ENCODE measurements at regions not wholly inside any gene's neighbourhood (a gene's known extent, or its start where the extent isn't known, plus 50 kb on each side); places are given as distances from the start of the nearest gene placed in this dataset.

DNA sequence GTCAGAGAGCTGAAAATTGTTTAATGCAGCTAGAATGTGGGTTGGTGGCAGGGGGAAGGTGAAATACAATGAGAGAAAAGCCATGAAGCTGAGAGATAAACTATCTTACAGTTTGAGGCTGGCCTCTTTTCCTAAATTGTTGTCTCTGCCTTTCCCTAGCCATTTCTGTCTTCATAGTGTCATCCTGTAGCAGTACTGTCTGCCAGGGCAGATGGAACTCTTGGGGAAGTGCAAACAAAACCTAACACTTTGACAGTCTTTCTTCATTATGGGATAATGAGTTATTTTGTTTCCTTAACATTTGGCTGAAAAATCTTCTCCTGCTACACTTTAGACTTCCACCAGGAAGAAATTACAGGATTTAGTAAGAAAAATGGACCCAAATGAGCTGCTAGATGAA lies 197.8 kb upstream of the ARX start:
- DNase-seq = no peak

DNA sequence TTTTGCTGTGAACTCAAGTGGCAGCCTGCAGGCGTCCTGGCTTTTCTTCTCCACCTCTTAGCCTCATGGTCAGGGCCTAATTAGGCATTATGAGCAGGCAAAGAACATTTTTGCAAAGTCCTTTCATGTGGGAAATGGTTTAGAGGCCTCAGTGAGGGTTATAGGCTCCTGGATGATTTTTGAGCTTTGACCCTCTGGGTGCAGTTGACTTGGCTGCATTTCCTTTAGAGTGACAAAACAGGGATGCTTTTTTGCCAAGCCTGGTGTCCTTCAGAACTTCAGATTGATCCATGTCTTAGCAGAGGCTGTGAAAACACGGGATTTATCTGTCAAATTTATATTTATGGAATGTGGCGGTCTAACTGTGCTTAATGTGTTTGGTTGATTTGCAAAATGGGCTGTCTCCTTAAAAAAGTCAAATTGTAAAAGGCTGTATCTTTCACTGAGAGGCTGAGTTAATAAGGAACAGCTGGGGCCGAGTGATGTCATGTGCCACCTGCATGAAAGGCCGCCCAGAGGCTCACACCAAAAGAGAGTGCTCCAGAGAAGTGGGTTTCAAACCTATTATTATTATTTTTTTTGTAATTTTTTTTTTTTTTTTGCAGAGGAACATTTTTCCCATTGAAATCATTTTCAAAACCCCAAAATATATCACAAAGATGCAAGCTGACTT lies 192.2 kb upstream of the ARX start:
- no peak for DNase-seq

DNA sequence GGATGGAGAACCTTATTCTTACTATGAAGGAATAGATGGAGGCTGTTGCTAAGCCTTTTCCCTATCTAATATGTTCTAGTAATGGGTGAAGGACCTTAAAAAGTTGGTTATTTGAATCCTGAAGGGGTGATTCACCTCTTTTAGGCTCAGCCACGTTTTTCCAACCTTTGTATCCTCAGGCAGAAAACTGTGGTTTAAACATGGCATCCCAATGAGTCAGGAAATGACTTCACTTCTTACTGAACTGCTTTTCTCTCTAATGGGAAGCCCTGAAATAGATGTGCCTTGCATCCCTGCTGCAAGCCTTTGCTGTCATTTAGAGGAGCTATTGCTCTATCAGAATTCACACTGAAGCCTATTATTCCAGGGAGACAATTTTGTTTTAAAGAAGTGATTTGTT lies 191.0 kb upstream of the ARX start:
- no peak for DNase-seq

DNA sequence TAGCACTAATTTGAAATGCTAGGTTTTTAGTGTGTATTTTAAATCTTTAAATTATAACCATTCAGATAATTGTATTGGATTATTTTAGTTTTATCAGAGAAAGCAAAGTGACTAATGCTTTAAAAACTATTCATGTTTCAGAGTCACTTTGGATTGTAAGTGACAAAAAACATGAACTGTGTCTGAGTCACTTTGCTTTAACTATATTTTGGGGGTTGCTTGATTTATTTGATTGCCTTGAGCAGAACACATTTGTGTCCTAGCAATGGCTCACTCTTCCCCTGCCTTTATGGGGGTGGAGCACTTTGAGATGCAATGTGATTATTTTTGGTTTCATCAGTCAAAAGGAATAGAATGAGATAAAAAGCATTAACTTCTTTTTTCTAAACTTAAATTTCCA lies 188.4 kb upstream of the ARX start:
- no peak for DNase-seq

DNA sequence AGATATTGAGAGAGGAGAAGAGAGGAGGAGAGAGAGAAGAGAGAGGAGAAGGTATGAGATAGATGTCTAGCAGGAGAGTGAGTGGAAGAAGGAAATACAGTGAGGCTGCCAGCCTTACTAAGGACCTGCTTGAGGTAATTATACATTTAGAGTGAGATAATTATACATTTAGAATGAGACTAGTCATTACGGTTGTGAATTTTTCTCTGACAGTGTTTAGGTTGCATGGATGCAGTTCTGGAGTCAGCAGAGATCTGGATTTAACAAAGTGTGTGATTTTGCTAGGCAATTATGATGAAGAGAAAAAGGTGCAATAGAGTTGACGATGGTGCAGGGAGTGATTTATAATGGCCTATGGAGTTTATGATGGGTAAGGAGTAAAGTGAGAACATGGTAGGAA lies 187.1 kb upstream of the ARX start:
- DNase-seq = no peak

DNA sequence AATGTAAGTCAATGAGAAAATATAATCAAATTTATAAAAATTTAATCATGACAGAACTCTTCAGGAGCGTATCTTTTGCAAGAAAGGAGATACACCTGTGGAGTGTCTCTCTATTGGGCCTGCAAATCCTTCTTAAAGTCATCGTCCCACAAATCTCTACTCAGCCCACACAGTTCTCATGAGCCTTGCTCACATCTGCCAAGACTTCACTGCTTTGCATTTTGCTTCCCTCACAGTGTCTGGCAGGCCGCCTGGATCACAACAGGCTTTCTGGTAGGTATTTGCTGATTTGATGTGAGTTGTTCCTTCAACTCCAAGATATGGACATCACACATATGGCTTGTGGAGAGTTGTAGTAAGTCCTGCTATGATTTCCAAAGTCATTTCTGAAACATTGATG lies 183.1 kb upstream of the ARX start:
- no peak for DNase-seq

DNA sequence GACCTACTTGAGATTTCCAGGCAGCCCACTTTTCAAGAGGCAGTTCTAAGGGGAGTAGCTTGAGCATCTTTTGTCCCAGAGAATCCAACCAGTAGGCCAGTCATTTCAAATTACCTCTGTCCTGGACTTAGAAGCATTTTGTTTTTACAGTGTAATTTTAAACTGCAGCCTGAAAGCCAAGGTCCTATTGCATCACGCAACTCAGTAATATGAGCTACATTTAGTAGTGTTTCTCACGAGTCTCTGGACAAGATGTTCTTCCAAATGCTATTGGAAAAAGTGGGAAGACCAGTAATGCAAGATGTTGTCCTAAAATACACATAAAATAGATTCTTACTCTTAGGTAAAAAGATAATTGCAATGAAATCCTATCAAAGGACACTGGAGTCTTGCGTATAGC lies 182.5 kb upstream of the ARX start:
- no peak for DNase-seq

DNA sequence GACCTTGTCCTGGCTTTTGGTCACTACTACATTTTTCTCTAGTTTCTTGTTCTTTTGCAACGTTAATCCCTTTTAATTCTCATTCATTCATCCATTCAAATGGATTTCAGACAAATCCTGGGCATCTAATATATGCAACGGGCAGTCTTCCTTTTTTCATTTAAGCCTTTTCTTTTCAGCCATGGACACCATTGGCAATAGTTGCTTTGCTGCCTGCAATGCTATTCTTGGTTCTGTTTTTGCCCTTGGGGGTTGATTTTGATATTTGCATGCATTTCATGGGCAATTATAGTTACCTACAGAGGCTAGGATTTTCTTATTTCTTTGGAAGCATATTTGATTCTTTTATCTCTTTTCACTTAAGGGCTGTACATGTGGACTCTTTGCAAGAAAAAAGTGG lies 180.5 kb upstream of the ARX start:
- DNase-seq = no peak

DNA sequence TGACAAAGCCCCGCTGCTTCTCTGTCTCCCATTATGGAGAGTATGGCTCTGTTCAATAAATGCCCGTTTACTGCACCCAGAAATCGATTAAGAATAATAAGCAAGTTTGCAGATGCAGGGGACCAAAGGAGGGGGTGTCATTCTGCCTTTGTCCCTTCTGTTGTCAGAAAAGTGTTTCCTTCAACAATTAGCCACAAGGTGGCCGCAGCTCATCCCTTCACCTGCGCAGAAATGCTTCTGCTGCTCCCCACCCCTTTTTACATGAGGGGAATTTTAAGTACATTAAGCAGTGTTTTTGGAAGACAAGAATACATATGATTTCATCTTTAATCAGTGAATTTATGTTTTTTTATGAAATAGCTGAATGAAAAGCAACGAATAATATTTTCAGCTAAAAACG lies 175.6 kb upstream of the ARX start:
- no peak for DNase-seq

DNA sequence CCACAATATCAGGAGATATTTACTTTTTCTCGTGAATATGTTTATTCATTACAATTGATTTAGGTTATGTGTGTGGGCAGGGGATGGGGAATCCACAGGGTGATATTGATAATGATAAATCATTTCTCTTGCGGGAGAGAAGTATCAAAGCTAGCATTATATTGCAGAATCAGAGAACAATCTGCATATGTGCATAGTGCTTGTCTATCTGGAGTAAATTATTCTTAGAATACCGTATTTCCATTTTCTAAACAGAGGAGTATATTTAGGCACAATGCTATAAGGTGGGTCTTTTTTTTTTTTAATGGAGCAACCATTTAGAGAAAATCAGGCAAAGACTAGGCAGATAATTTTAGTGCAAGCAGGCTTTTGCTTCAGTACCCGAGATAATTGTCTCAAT lies 166.0 kb upstream of the ARX start:
- DNase-seq = no peak

DNA sequence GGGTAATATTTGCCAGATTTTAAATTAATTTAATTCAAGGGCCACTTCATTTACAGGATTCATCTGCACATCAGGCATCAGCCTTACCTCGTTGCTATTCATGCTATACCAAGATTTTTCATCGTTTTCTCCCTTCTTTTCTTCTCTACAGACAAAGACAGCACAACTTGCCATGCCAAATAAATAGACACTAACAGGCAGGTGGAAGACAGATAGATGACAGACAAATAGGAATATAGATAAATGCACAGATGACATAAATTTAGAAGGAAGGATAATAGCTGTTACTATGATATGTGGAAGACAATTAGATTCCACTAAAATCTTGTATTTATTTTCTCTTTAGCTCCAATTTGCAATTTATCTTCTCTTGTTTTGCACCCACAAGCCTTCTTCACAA lies 164.5 kb upstream of the ARX start:
- DNase-seq = no peak

DNA sequence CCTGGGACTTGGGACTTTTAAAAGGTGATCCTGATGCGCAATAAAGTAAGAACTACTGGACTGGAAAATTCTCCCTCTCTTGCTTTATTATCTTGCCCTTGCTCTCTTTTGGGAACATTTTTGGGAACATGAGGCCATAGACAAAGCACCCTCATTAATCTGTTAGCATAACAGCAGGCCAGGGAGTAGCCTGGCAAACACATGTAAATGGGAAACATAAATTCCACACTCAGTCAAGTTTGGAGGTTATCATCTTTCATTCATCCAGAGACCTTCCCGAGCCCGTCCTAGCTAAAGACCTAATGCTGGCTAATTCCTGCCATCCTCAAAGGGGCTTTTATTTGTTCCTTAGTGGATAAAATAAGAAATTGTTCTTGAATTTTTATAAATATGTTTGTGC lies 162.8 kb upstream of the ARX start:
- no peak for DNase-seq

DNA sequence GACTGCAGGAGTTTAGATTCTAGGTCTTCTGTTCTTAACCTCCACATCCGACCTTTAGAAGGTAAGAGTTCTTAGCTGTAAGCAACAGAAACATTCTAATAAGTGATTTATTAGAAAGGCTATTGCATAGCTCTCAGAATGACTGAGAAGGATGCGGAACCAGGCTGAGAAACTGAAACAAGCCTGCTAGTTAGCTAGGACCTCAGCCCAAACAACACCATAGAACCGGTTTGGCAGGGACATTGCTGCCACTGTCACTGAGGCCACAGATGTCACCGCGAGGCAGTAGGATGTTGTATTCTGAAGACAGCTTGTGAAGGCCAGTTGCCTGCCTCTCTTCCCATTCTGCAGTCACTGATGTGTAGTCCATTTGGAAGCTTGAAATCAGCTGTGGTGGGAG lies 160.0 kb upstream of the ARX start:
- DNase-seq = no peak

DNA sequence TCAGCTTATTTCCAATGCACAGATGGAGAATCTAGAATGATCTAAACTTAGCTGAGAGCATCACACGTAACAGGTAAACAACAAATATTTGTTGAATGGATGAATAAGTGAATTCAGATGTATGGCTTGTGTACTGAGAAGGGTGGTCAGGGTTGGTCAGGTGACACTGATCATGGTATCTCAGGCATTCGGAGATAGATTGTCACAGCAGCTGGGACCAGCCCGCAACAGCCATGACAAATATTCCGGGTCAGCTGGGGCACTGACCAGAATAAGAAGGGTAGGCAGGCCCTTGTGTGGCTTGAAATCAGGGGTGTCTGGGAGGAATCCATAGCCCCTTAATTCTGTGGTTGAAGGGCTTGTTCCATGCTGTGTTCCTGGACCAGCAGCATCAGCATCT lies 159.4 kb upstream of the ARX start:
- no peak for DNase-seq

DNA sequence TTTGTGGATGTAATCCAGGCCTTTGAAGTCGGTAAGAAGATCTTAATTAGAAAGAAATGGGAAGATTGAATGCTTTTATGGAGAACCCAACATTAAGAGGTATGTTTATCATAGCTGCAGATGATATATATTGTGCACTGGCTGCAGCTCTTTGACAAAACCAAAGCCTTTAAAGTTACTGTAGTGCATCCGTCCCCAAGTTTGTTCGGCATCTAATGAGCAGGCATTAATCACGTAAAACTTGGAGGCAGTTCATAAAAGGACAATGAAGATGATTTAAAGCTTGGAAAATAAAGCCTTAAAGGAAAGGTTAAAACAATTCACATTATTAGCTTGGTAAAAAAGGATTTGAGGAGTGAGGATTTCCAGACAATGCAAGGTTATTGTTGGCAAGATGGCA lies 150.8 kb upstream of the ARX start:
- no peak for DNase-seq

DNA sequence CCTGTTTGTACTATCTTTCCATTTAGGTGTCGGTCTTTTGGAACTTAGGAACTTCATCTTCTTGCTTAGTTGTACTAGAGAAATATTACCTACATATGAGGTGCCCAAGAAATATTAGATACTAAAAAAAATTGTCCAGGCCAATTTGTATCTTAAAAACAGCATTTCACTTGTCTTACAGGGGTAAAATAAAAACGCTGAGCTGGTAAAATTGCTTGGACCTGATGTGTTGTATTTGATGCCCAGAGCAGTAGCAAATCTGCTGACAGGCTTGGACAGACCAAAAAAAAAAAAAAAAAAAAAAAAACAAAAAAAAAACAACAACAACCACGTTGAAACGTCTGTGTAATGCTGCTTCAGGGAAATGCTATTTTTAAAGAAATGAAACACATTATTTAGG lies 150.4 kb upstream of the ARX start:
- no peak for DNase-seq

DNA sequence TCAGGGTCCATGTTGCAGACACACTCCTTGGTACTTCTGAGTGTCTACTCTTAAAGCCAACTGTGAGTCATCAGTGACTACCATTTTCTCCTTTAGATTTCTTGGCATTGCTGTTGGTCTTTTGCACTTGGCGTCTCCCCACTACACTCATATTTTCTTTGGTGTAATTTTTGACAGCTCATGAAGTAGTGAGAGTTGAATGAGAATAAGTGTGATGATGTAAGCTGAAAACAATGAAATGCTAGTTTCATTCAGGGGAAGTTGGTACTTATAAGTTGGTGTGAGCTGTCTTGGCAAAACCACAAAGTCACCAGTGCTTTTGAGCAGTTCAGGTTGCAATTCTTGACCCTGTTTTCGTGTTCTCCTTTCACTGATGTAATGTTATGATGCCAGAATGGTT lies 142.9 kb upstream of the ARX start:
- no peak for DNase-seq

DNA sequence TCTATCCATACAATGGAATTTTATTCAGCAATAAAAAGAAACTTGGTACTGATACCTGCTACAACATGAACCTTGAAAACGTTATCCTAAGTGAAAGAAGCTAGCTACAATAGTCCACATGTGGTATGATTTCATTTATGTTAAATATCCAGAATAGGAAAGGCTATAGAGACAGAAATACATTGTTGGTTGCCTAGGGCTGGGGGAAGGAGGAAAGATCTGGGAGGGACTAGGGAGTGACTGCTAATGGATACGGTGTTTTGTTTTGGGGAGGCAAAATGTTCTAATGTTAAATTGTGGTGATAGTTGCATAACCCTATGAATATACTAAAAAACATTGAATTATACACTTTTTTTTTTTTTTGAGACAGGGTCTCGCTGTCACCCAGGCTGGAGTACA lies 141.1 kb upstream of the ARX start:
- no peak for DNase-seq

DNA sequence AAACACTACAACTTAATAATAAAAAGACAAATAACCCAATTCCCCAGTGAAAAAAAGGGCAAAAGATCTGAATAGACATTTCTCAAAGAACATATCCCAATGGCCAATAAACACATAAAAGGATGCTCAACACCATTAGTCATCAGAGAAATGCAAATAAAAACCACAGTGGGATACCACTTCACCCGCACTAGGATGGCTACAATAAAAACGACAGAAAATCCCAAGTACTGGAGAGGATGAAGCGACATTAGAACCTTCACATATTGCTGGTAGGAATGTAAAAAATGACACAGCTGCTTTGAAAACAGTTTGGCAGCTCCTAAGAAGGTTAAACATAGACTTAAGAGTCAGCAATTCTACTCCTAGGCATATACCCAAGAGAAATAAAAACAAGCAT lies 140.6 kb upstream of the ARX start:
- DNase-seq = no peak

DNA sequence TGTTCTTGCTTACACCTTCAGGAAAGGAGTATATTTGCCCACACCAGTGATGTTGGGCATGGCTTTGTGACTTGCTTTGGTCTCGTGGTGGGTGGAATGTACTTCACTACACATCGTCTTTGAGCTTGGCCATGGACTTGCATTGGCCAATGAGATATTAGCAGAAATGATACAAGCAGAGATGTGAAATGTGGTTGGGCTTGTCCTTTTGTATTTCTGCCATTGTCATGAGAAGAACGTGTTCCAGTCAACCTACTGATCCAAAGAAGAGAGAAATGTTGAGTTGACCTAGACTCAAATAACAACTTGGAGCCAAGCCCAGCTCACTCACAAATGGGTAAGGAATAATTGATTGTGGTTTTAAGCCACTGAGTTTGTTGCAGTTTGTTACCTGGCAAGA lies 138.4 kb upstream of the ARX start:
- DNase-seq = no peak

DNA sequence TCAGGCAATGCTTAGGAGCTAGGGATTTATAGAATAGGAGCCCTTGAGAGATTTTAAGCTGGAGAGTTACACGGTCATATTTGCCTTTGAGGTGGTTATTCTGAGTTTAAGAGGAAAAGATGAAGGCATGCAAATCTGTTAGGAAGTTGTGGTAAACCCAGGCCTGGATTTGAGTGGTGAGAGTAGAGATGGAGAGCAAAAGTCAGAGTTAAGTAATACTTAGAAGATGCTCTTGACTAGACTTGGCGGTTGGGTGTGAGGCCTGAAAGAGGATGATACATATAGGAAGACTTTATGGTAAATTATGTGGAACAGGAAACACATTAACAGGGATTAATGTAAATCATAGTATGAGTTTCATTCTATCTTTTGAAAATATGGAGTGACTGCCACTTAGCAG lies 136.0 kb upstream of the ARX start:
- no peak for DNase-seq

DNA sequence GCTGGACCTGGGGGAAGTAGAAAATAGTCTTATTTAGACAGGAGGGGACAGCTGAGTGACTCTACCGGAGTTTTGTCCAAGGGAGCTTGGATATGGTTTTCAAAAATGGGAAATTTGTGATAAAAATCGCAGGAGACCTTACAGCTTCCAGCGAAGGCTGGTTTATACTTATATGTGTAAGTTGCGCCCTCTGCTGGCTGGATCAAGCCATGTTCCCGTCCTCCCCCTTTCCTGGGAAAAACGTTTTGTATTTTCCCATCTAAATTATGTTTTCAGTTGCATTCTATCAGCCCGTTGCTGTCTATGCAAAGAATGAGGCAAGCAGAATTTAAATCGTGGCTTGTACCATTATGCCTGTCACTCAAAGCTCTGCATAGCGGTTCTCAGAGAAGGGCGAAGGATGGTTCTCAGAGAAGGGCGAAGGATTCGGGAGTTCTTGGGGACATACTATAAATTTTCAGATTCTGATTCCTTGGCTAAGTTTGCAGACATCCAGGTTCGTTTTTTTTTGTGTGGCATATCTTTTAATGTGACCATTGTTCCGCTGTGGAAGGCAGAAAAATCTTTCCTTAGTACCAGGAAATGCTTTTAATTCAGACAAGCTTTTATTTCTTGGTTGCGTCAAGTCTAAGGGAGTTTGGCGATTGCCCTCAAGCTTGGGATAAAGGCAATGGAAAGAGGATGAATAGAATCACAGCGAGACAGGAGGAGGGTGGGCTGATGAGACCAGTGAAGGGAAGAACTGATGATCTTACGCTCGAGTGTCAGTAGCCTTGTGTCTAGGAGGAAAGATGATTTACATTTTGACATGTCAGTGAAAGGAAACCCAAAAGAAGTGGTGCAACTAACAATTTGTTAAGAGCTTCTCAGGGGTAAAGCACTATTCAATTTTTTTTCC lies 128.5 kb upstream of the ARX start:
- peak; percentile 48 for DNase-seq

DNA sequence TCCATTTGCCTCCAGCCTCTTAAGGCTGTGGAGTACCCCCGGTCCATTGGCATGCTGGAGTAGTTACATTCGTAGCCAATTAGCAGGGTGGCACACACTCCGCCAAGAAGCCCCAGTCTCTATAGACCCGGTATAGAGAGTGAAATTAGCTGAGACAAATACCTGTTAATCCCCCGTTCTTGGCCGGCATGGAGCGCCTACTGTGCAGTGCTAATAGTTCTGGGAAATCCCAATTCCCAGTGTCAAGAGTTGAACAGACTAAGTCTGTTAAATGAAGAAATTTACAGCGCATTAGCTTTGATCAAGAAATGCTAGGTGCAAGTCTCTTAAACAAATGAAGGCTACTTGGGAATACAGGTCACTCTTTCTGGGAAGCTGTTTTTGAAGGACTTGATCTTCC lies 127.8 kb upstream of the ARX start:
- no peak for DNase-seq

DNA sequence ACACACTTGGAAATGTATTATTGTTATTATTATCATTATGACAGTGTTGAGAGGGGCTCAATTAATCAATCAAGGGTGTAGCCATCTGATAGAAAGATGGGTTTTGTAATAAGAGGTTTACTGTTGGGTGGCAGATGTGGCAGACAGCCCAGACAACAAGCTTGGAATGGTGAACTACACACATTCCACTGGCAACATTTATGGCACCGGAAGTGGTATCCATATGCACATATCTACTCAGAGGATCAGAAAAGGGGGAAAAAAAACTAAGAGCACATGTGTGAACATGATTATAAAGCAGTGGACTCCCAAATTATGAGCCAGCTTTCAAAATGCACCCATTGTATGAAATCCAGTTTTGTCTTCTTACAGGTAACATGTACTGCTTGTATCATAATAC lies 125.9 kb upstream of the ARX start:
- DNase-seq = no peak

DNA sequence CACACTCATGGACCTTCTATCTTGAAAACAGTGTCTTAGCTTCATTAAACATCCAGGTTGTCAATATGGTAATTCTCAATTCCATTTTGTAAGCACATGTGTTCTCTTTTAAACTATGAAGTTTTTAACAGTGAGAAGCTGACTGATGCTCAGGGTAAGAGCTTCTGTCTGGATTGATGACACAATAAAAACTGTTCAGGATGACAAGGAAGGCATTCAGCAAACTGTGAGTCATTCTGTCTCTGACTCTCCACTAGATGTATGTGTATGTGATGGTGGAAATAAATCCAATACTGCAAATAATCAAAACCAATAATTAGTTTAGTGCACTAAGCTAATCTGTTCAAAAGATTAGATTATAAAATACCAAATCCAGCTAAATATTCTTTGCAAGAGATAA lies 115.3 kb upstream of the ARX start:
- no peak for DNase-seq

All from OCI-M1 (cell line).